COLO829 (cell line): ENCODE measurements at regions not wholly inside any gene's neighbourhood (a gene's known extent, or its start where the extent isn't known, plus 50 kb on each side); places are given as distances from the start of the nearest gene placed in this dataset.
"Not testable (repeated sequence)": the region's sequence is repeated elsewhere in the genome, so short reads cannot be mapped to it uniquely, and the experiment has no call there.

ENCODE experiments used
- DNase-seq: peaks from one replicate; pipeline ENCODE4 v3.0.0; 2012; ENCODE audit warnings: low spot score

GRCh38 chr21:15278851-15279250 is 214.1 kb upstream of the NRIP1 start:
- no peak for DNase-seq

- DNase-seq: no peak
Measured at GRCh38 chr21:15279482-15279881, 214.7 kb upstream of the NRIP1 start.

GRCh38 chr21:15281714-15282113 is 216.9 kb upstream of the NRIP1 start:
- no peak for DNase-seq

GRCh38 chr21:15282665-15283064 is 217.9 kb upstream of the NRIP1 start:
- DNase-seq: no peak

GRCh38 chr21:15283138-15283537 is 218.3 kb upstream of the NRIP1 start:
- no peak for DNase-seq

- DNase-seq: no peak
Measured at GRCh38 chr21:15283789-15284188, 219.0 kb upstream of the NRIP1 start.

GRCh38 chr21:15285556-15285955 is 220.8 kb upstream of the NRIP1 start:
- no peak for DNase-seq

- DNase-seq: no peak
Measured at GRCh38 chr21:15289246-15289645, 224.4 kb upstream of the NRIP1 start.

- DNase-seq: no peak
Measured at GRCh38 chr21:15289896-15290841, 225.4 kb upstream of the NRIP1 start.

- DNase-seq: no peak
Measured at GRCh38 chr21:15291621-15292266, 226.9 kb upstream of the NRIP1 start.

GRCh38 chr21:15293240-15293639 is 228.4 kb upstream of the NRIP1 start:
- DNase-seq: peak; percentile 60

GRCh38 chr21:15295875-15296274 is 231.1 kb upstream of the NRIP1 start:
- no peak for DNase-seq

GRCh38 chr21:15297824-15298223 is 233.0 kb upstream of the NRIP1 start:
- no peak for DNase-seq

GRCh38 chr21:15298306-15298705 is 233.5 kb upstream of the NRIP1 start:
- DNase-seq: no peak

- DNase-seq: not testable (repeated sequence)
Measured at GRCh38 chr21:15298755-15299154, 234.0 kb upstream of the NRIP1 start.

GRCh38 chr21:15300131-15300530 is 235.3 kb upstream of the NRIP1 start:
- no peak for DNase-seq

- DNase-seq: no peak
Measured at GRCh38 chr21:15301014-15301413, 236.2 kb upstream of the NRIP1 start.

- no peak for DNase-seq
Measured at GRCh38 chr21:15301736-15302135, 236.9 kb upstream of the NRIP1 start.

GRCh38 chr21:15306271-15306670 is 241.5 kb upstream of the NRIP1 start:
- DNase-seq: no peak

- DNase-seq: no peak
Measured at GRCh38 chr21:15308333-15308732, 243.5 kb upstream of the NRIP1 start.

GRCh38 chr21:15309022-15309590 is 244.3 kb upstream of the NRIP1 start:
- no peak for DNase-seq

GRCh38 chr21:15309721-15310120 is 244.9 kb upstream of the NRIP1 start:
- no peak for DNase-seq

GRCh38 chr21:15311510-15311909 is 246.7 kb upstream of the NRIP1 start:
- no peak for DNase-seq
